A549 (cell line): ENCODE measurements at regions not wholly inside any gene's neighbourhood (a gene's known extent, or its start where the extent isn't known, plus 50 kb on each side); places are given as distances from the start of the nearest gene placed in this dataset.

Experiments used
- ATAC-seq, 2 experiments: fragments of 200-7000 bp in 1 of 2; fragments of >200 bp in 1 of 2; cut with Nextera tagmentation in 1 of 2; cut with Tn5 transposase in 1 of 2; 3 replicates each; pipeline versions ENCODE4 v1.8.0 to v1.9.1; 2018 to 2020; ENCODE audit warnings: mild to moderate bottlenecking in 1 of 2, moderate library complexity in 1 of 2
- CTCF ChIA-PET: fragments of 300-600 bp; sonication (Branson Sonifier 250); formaldehyde crosslinking; extraction: SDS; loops from one replicate; lab custom pipeline; 2021; ENCODE audit warnings: antibody characterized with exemption, inconsistent platforms; lab: Yijun Ruan, JAX
- POLR2A ChIA-PET: fragments of 350-600 bp; formaldehyde crosslinking; extraction: SDS; loops from one replicate; lab custom pipeline; 2021; ENCODE audit warnings: antibody characterized with exemption, inconsistent platforms; lab: Yijun Ruan, JAX
- DNase-seq, 2 experiments: peaks; one replicate each; pipeline versions ENCODE4 v3.0.0 to v3.0.0-alpha.2; 2011 to 2016; ENCODE audit warnings: low read depth in 1 of 2, low spot score in 1 of 2
- FAIRE-seq: peaks from 2 replicates; lab custom pipeline; 2011; peaks lifted over from hg19 to GRCh38; lab: Jason Lieb, UNC
- H3K27ac ChIP-seq, 2 experiments: fragments of >200 bp; sonication (Bioruptor Twin); formaldehyde crosslinking; 3 replicates each; pipeline ENCODE4 v1.5.1; 2016 to 2017
- H3K4me1 ChIP-seq: fragments of >200 bp; sonication (Bioruptor Twin); formaldehyde crosslinking; 3 replicates; pipeline ENCODE4 v1.6.1; 2016
- H3K4me2 ChIP-seq: fragments of >200 bp; sonication (Bioruptor Twin); formaldehyde crosslinking; 3 replicates; pipeline ENCODE4 v1.6.1; 2016
- H3K4me3 ChIP-seq: fragments of >200 bp; sonication (Bioruptor Twin); formaldehyde crosslinking; 3 replicates; pipeline ENCODE4 v1.5.1; 2016
- H3K9me3 ChIP-seq: fragments of >200 bp; sonication (Bioruptor Twin); formaldehyde crosslinking; 3 replicates; pipeline ENCODE4 v1.6.1; 2016
- BHLHE40 ChIP-seq: IDR thresholded peaks from 2 replicates; pipeline ENCODE4 v1.6.1; 2012; ENCODE audit warnings: low read depth, low read length, inconsistent platforms
- CBX2 ChIP-seq: fragments of 200-600 bp; sonication (generic); IDR thresholded peaks from 2 replicates; pipeline ENCODE4 v1.6.1; 2016; ENCODE audit warnings: low read depth, mild to moderate bottlenecking, borderline replicate concordance
- CBX8 ChIP-seq: fragments of 200-600 bp; sonication (generic); IDR thresholded peaks from 2 replicates; pipeline ENCODE4 v1.6.1; 2016
- CHD2 ChIP-seq: fragments of 150-350 bp; IDR thresholded peaks from 2 replicates; pipeline ENCODE4 v1.6.1; 2014; ENCODE audit warnings: low read length; ENCODE audit not compliant: partially characterized antibody
- CHD4 ChIP-seq: fragments of 200-600 bp; sonication (generic); IDR thresholded peaks from 2 replicates; pipeline ENCODE4 v1.6.1; 2016; ENCODE audit warnings: antibody characterized with exemption, mild to moderate bottlenecking, borderline replicate concordance
- EP300 ChIP-seq, 2 experiments: fragments of >200 bp; sonication (Bioruptor Twin); formaldehyde crosslinking; IDR thresholded peaks; 2 replicates in 1 of 2; 3 replicates in 1 of 2; pipeline ENCODE4 v1.6.1; 2016 to 2017
- ESRRA ChIP-seq: fragments of 150-350 bp; IDR thresholded peaks from 2 replicates; pipeline ENCODE4 v1.6.1; 2014; ENCODE audit warnings: mild to moderate bottlenecking, low read length, borderline replicate concordance
- FOSL2 ChIP-seq, 2 experiments: fragments of 450-650 bp in 1 of 2; fragments of >200 bp in 1 of 2; sonication (Bioruptor Twin) in 1 of 2; formaldehyde crosslinking; IDR thresholded peaks; 2 replicates each; pipeline versions ENCODE4 v1.5.0 to v1.6.1; 2016 to 2020; ENCODE audit warnings: mild to moderate bottlenecking in 1 of 2, moderate library complexity in 1 of 2
- FOXS1 ChIP-seq: fragments of 250-450 bp; sonication (Bioruptor Pico); IDR thresholded peaks from 2 replicates; pipeline ENCODE4 v1.5.0; 2020; ENCODE audit warnings: mild to moderate bottlenecking, moderate library complexity
- HDAC2 ChIP-seq: fragments of 200-600 bp; sonication (generic); IDR thresholded peaks from 2 replicates; pipeline ENCODE4 v1.6.1; 2016
- HEYL ChIP-seq: fragments of 250-450 bp; sonication (Bioruptor Pico); IDR thresholded peaks from 2 replicates; pipeline ENCODE4 v1.8.0; 2021; ENCODE audit warnings: mild to moderate bottlenecking, moderate library complexity
- MAZ ChIP-seq: fragments of 150-350 bp; IDR thresholded peaks from 2 replicates; pipeline ENCODE4 v1.6.1; 2014; ENCODE audit warnings: antibody characterized with exemption, low read depth, low read length, borderline replicate concordance
- NPAS2 ChIP-seq: fragments of 250-450 bp; sonication (Bioruptor Pico); IDR thresholded peaks from 2 replicates; pipeline ENCODE4 v1.8.0; 2022; ENCODE audit warnings: mild to moderate bottlenecking, moderate library complexity, borderline replicate concordance
- POLR2A ChIP-seq: IDR thresholded peaks from 2 replicates; pipeline ENCODE4 v1.6.1; 2012; ENCODE audit warnings: mild to moderate bottlenecking, low read length
- RAD21 ChIP-seq, 2 experiments: fragments of >200 bp in 1 of 2; sonication (Bioruptor Twin) in 1 of 2; formaldehyde crosslinking in 1 of 2; IDR thresholded peaks in 1 of 2; conservative IDR thresholded peaks in 1 of 2; 2 replicates in 1 of 2; 3 replicates in 1 of 2; pipeline ENCODE4 v1.6.1; 2012 to 2018; ENCODE audit warnings: inconsistent platforms in 1 of 2
- RARB ChIP-seq: fragments of 250-450 bp; sonication (Bioruptor Pico); IDR thresholded peaks from 2 replicates; pipeline ENCODE4 v1.8.0; 2021; ENCODE audit warnings: mild to moderate bottlenecking, moderate library complexity
- RFX5 ChIP-seq: fragments of 450-650 bp; IDR thresholded peaks from 2 replicates; pipeline ENCODE4 v1.7.1; 2014; ENCODE audit warnings: antibody characterized with exemption, mild to moderate bottlenecking, moderate library complexity
- RNF2 ChIP-seq: fragments of 200-600 bp; sonication (generic); IDR thresholded peaks from 2 replicates; pipeline ENCODE4 v1.6.1; 2016; ENCODE audit warnings: low read depth, mild to moderate bottlenecking, antibody characterized with exemption, moderate library complexity, borderline replicate concordance
- ZC3H11A ChIP-seq: fragments of 450-650 bp; IDR thresholded peaks from 2 replicates; pipeline ENCODE4 v1.6.1; 2014; ENCODE audit warnings: antibody characterized with exemption, mild to moderate bottlenecking
- ZFP36 ChIP-seq: fragments of 450-650 bp; IDR thresholded peaks from 2 replicates; pipeline ENCODE4 v1.6.1; 2014; ENCODE audit warnings: borderline replicate concordance; ENCODE audit not compliant: partially characterized antibody
- ZSCAN20 ChIP-seq: fragments of 250-450 bp; sonication (Bioruptor Pico); IDR thresholded peaks from 2 replicates; pipeline ENCODE4 v1.8.0; 2022; ENCODE audit warnings: mild to moderate bottlenecking, moderate library complexity
- WGBS: methylation state at CpG from one replicate; pipeline ENCODE4 v1.1.6; 2017; ENCODE audit errors: missing lambda C conversion rate; 5-methylcytosine and 5-hydroxymethylcytosine counted together
- TF ChIP-seq, protein P1 (sequence below): fragments of 250-450 bp; sonication (Bioruptor Pico); IDR thresholded peaks from 2 replicates; pipeline ENCODE4 v1.5.0; 2021; ENCODE audit warnings: mild to moderate bottlenecking, moderate library complexity, borderline replicate concordance
- TF ChIP-seq, protein P2 (sequence below): IDR thresholded peaks from 2 replicates; pipeline ENCODE4 v1.6.1; 2012
- TF ChIP-seq, protein P3 (sequence below): IDR thresholded peaks from 2 replicates; pipeline ENCODE4 v1.6.1; 2012; ENCODE audit warnings: low read depth, borderline replicate concordance
- TF ChIP-seq, protein P4 (sequence below): fragments of >200 bp; sonication (Bioruptor Twin); formaldehyde crosslinking; IDR thresholded peaks from 2 replicates; pipeline ENCODE4 v1.6.1; 2016
- TF ChIP-seq, protein P5 (sequence below): fragments of 200-600 bp; sonication (generic); IDR thresholded peaks from 2 replicates; pipeline ENCODE4 v1.6.1; 2016; ENCODE audit warnings: antibody characterized with exemption, mild to moderate bottlenecking, moderate library complexity
- TF ChIP-seq, protein P6 (sequence below): fragments of >200 bp; sonication (Bioruptor Twin); formaldehyde crosslinking; IDR thresholded peaks from 3 replicates; pipeline ENCODE4 v1.5.1; 2016

DNA sequence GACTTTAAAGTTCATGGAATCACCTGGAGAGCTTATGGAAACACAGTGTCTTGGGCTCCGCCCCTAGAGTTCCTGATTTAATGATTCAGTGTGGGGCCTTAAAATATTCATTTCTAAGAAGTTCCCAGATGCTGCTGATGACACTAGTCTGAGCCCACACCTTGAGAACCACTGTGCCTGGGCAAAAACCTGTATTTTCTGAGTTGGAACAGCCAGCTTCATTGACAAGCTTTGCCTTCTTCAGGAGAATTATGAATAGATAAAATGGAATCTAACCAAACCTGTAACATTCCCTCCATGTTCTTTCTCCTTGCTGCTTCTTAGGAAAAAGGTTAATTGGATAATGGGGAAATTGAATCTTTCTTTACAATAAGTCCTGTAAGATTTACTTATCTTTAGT, 490.7 kb downstream of the DIPK2A start:
- CTCF ChIA-PET, result no interaction called here
- no peaks in the 10 kb centered on the region for H3K4me1 ChIP-seq
- TF ChIP-seq RNF2 (no peak), RFX5 (no peak), POLR2A (no peak), RARB (CRISPR knock-in tag) (no peak)
- TF ChIP-seq, all 56 proteins: peak for 0
- H3K4me3 ChIP-seq, result no peak overlapping the region
- no peak overlapping the region for H3K27ac ChIP-seq
- FAIRE-seq (no peak), ATAC-seq (no peak), DNase-seq (no peak)
- 30% methylated on average over 1 of the region's 1 CpG for WGBS
- H3K4me2 ChIP-seq, result no peak overlapping the region
- POLR2A ChIA-PET, result no interaction called here
- H3K9me3 ChIP-seq, result no peaks in the 10 kb centered on the region

DNA sequence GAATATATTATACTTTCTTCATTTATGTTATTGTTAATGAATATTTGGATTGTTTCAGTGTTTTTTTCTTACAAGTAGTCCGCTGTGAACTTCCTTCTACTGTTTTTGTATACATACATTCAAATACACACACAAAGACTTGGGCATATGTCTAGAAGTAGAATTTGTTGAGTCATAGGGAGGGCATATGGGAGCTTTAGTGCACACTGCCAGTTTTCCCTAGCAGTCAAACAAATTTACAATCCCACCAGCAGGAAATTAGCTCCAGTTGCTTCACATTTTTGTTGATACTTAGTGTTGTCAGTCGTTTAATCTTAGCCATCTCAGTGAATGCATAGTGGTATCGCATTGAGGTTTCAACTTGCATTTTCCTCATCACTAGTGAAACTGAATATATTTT, 492.3 kb downstream of the DIPK2A start:
- FAIRE-seq, result no peak
- no peak overlapping the region for H3K27ac ChIP-seq
- 44% methylated on average over 3 of the region's 3 CpGs for WGBS
- POLR2A ChIA-PET, result no interaction called here
- TF ChIP-seq, protein P1, sequence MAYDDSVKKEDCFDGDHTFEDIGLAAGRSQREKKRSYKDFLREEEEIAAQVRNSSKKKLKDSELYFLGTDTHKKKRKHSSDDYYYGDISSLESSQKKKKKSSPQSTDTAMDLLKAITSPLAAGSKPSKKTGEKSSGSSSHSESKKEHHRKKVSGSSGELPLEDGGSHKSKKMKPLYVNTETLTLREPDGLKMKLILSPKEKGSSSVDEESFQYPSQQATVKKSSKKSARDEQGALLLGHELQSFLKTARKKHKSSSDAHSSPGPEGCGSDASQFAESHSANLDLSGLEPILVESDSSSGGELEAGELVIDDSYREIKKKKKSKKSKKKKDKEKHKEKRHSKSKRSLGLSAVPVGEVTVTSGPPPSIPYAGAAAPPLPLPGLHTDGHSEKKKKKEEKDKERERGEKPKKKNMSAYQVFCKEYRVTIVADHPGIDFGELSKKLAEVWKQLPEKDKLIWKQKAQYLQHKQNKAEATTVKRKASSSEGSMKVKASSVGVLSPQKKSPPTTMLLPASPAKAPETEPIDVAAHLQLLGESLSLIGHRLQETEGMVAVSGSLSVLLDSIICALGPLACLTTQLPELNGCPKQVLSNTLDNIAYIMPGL (CRISPR knock-in tag), result no peak
- no peak for TF ChIP-seq EP300 (IDR thresholded peaks at IDR 0.05)
- TF ChIP-seq CBX8, result no peak
- no peak for TF ChIP-seq FOSL2 (IDR thresholded peaks at IDR 0.05)
- no peak for TF ChIP-seq FOSL2 (CRISPR knock-in tag; IDR thresholded peaks at IDR 0.05)
- TF ChIP-seq ESRRA, result no peak
- TF ChIP-seq CHD4, result no peak
- TF ChIP-seq HEYL (CRISPR knock-in tag), result no peak
- TF ChIP-seq ZSCAN20 (CRISPR knock-in tag), result no peak
- no peak for TF ChIP-seq RAD21 (conservative IDR thresholded peaks at IDR 0.05 in 1 of 2, IDR thresholded peaks at IDR 0.05 in 1 of 2)
- TF ChIP-seq, protein P2, sequence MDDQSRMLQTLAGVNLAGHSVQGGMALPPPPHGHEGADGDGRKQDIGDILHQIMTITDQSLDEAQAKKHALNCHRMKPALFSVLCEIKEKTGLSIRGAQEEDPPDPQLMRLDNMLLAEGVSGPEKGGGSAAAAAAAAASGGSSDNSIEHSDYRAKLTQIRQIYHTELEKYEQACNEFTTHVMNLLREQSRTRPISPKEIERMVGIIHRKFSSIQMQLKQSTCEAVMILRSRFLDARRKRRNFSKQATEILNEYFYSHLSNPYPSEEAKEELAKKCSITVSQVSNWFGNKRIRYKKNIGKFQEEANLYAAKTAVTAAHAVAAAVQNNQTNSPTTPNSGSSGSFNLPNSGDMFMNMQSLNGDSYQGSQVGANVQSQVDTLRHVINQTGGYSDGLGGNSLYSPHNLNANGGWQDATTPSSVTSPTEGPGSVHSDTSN, result no peak
- TF ChIP-seq, protein P3, sequence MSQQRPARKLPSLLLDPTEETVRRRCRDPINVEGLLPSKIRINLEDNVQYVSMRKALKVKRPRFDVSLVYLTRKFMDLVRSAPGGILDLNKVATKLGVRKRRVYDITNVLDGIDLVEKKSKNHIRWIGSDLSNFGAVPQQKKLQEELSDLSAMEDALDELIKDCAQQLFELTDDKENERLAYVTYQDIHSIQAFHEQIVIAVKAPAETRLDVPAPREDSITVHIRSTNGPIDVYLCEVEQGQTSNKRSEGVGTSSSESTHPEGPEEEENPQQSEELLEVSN, result no peak
- no peak for TF ChIP-seq HDAC2
- no peak for TF ChIP-seq NPAS2 (CRISPR knock-in tag)
- TF ChIP-seq MAZ, result no peak
- no peak for TF ChIP-seq ZFP36
- TF ChIP-seq POLR2A, result no peak
- no peak for TF ChIP-seq CBX2
- TF ChIP-seq BHLHE40, result no peak
- H3K4me2 ChIP-seq, result no peak overlapping the region
- H3K4me3 ChIP-seq, result no peak overlapping the region
- no peak for ATAC-seq
- CTCF ChIA-PET, result no interaction called here
- no peaks in the 10 kb centered on the region for H3K4me1 ChIP-seq
- H3K9me3 ChIP-seq, result no peaks in the 10 kb centered on the region
- DNase-seq, result no peak

DNA sequence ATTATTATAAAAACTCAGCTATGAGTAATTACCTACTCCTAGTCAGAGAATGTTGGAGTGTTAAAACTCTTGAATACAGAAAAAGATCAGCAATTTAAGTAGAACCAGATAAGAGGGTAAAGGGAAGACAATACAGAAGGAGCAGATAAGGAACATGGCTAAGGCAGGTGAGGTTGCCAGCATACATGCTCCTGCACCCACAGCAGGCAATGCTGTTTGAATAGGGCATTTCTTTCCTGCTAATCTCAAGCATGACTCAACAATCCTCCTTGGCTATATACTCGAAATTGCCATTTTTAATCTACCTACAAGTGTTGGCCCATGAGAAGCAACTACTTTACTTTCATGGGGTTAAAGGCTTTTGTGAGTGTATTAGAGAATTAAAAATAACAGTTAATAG, 494.5 kb downstream of the DIPK2A start:
- Histone ChIP-seq H3K4me1 (no peaks in the 10 kb centered on the region), H3K4me2 (no peak overlapping the region), H3K27ac (no peak overlapping the region), H3K4me3 (no peak overlapping the region), H3K9me3 (no peaks in the 10 kb centered on the region)
- CTCF ChIA-PET, result no interaction called here
- ATAC-seq, result no peak
- WGBS, result 0% methylated on average over 1 of the region's 1 CpG
- POLR2A ChIA-PET, result no interaction called here
- no peak for DNase-seq
- no peak for FAIRE-seq
- TF ChIP-seq, protein P4, sequence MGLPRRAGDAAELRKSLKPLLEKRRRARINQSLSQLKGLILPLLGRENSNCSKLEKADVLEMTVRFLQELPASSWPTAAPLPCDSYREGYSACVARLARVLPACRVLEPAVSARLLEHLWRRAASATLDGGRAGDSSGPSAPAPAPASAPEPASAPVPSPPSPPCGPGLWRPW, result no peak
- TF ChIP-seq CHD2 (no peak), FOXS1 (no peak), EP300 (IDR thresholded peaks at IDR 0.05) (no peak), ZC3H11A (no peak)
- TF ChIP-seq, protein P5, sequence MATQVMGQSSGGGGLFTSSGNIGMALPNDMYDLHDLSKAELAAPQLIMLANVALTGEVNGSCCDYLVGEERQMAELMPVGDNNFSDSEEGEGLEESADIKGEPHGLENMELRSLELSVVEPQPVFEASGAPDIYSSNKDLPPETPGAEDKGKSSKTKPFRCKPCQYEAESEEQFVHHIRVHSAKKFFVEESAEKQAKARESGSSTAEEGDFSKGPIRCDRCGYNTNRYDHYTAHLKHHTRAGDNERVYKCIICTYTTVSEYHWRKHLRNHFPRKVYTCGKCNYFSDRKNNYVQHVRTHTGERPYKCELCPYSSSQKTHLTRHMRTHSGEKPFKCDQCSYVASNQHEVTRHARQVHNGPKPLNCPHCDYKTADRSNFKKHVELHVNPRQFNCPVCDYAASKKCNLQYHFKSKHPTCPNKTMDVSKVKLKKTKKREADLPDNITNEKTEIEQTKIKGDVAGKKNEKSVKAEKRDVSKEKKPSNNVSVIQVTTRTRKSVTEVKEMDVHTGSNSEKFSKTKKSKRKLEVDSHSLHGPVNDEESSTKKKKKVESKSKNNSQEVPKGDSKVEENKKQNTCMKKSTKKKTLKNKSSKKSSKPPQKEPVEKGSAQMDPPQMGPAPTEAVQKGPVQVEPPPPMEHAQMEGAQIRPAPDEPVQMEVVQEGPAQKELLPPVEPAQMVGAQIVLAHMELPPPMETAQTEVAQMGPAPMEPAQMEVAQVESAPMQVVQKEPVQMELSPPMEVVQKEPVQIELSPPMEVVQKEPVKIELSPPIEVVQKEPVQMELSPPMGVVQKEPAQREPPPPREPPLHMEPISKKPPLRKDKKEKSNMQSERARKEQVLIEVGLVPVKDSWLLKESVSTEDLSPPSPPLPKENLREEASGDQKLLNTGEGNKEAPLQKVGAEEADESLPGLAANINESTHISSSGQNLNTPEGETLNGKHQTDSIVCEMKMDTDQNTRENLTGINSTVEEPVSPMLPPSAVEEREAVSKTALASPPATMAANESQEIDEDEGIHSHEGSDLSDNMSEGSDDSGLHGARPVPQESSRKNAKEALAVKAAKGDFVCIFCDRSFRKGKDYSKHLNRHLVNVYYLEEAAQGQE, result no peak
- TF ChIP-seq, protein P6, sequence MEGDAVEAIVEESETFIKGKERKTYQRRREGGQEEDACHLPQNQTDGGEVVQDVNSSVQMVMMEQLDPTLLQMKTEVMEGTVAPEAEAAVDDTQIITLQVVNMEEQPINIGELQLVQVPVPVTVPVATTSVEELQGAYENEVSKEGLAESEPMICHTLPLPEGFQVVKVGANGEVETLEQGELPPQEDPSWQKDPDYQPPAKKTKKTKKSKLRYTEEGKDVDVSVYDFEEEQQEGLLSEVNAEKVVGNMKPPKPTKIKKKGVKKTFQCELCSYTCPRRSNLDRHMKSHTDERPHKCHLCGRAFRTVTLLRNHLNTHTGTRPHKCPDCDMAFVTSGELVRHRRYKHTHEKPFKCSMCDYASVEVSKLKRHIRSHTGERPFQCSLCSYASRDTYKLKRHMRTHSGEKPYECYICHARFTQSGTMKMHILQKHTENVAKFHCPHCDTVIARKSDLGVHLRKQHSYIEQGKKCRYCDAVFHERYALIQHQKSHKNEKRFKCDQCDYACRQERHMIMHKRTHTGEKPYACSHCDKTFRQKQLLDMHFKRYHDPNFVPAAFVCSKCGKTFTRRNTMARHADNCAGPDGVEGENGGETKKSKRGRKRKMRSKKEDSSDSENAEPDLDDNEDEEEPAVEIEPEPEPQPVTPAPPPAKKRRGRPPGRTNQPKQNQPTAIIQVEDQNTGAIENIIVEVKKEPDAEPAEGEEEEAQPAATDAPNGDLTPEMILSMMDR, result no peak
